ES-I3 (cell line): ENCODE measurements at regions not wholly inside any gene's neighbourhood (a gene's known extent, or its start where the extent isn't known, plus 50 kb on each side); places are given as distances from the start of the nearest gene placed in this dataset.
A peak's percentile ranks its signal among the peaks of the same experiment; 100 is the strongest.

Experiments
- H3K36me3 ChIP-seq: 2 replicates; pipeline ENCODE4 v1.6.1; 2013; ENCODE audit warnings: mild to moderate bottlenecking, low read length, control low read depth, moderate library complexity; ENCODE audit not compliant: insufficient read depth
- H3K4me1 ChIP-seq: 2 replicates; pipeline ENCODE4 v1.6.1; 2013; ENCODE audit warnings: mild to moderate bottlenecking, control low read depth, low read length; ENCODE audit not compliant: insufficient read depth
- H3K9ac ChIP-seq: 2 replicates; pipeline ENCODE4 v1.6.1; 2013; ENCODE audit warnings: low read depth, mild to moderate bottlenecking, low read length, moderate library complexity
- H3K9me3 ChIP-seq: 2 replicates; pipeline ENCODE4 v1.6.1; 2013; ENCODE audit warnings: mild to moderate bottlenecking, low read length, moderate library complexity; ENCODE audit not compliant: control insufficient read depth, insufficient read depth

DNA sequence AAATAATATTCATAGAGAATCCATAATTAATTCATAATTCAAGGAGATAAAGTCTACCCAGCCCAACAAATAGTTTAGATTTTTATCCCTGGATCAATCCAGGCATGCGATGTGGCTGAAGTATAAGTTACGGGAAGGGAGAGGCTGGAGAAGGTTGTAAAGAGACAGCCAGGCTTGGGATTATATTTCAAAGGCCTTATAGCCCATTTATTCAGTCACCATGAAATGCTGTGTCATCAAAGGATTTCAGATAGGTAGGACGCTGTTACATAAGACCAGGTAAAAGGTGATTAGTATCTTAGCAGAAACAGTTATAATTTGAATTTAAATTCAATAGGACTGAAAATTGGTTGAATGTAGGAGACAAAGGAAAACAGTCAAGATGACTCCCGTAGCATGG is 73.0 kb upstream of the NFKB1 start:
- H3K36me3 ChIP-seq: no peaks in the 10 kb centered on the region
- peaks cover 4% of the 10 kb centered on the region; the same call in 1 of the 2 replicates for H3K9me3 ChIP-seq
- H3K4me1 ChIP-seq: peaks cover 5% of the 10 kb centered on the region; the same call in 1 of the 2 replicates
- no peak overlapping the region for H3K9ac ChIP-seq

DNA sequence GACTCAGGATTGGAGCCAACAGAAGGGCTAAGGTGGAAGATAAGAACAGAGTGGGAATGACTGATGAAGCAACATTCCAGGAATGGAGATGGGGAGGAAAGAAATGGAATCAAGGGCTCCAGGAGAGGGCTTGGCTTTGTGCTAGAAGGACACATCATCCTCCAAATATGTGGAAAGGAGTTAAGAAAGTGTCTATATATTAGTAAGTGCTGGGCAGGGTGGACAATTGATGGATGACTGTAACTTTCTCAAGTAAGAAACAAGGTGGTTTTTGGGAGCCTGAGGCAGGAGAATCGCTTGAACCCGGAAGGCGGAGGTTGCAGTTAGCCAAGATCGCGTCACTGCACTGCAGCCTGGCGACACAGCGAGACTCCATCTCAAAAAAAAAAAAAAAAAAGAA is 71.6 kb upstream of the NFKB1 start:
- H3K9ac ChIP-seq: no peak overlapping the region
- peaks cover 5% of the 10 kb centered on the region; the same call in 1 of the 2 replicates for H3K4me1 ChIP-seq
- no peaks in the 10 kb centered on the region for H3K36me3 ChIP-seq
- H3K9me3 ChIP-seq: no peaks in the 10 kb centered on the region

DNA sequence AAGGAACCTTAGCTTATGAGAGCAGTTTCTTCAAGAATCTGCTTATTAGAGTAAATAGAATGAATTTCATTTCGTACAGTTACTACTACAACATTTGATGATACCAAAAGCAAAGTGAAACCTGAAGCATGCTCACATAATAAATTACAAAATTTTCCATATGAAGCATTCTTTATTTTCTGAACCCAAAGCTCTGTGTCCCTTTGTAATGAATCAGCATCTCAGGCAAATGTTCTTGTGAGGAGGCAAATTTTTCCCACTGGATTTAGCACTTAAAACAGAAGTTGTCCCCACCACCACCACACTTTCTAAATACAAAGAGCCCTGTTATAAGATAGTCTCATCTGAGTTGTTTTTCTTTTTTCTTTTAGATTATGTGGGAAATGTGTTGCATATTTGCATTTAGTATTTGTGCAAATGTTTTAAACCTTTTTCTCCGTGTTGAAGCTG is 70.7 kb upstream of the NFKB1 start:
- Histone ChIP-seq H3K9me3 (no peaks in the 10 kb centered on the region), H3K36me3 (no peaks in the 10 kb centered on the region), H3K4me1 (peaks cover 5% of the 10 kb centered on the region; the same call in 1 of the 2 replicates), H3K9ac (peak overlapping the region; percentile 58)

DNA sequence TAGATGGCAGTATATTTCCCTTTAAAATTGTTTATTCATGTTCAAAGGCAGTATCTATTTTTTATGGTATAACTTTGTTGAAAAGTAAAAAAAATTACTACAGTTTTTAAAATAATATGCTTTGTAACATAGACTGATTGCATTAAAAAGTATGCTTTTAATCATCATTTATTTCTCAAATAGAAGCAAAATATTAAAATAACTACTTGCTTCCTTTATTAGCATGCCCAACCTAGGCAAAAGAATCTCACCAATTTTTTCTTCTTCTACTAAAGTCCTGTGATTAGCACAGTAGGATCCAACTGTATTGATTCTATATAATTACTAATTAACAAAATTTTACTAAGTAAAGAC is 69.6 kb upstream of the NFKB1 start:
- H3K36me3 ChIP-seq: no peaks in the 10 kb centered on the region
- peaks cover 5% of the 10 kb centered on the region; the same call in 1 of the 2 replicates for H3K4me1 ChIP-seq
- H3K9ac ChIP-seq: peak overlapping the region; percentile 58
- H3K9me3 ChIP-seq: no peaks in the 10 kb centered on the region

DNA sequence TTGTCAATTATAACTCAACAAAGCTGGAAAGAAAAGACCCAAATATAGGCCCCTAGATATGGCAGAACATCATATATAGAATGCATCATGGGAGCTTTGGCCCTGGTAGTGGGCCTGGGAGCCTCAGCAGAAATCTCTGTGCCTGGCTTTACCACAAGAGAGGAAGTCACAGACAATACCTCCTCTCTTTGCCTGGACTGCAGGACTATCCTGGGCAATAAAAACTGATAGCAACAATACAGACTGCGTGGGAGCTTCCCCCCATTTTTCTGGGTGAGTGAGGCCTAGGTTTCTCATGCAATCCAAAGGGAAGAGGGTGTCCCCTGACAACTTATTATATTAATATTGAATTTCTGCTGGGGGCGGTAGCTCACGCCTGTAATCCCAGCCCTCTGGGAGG is 64.0 kb upstream of the NFKB1 start:
- H3K9ac ChIP-seq: no peak overlapping the region
- peaks cover 14% of the 10 kb centered on the region for H3K4me1 ChIP-seq
- no peaks in the 10 kb centered on the region for H3K36me3 ChIP-seq
- H3K9me3 ChIP-seq: no peaks in the 10 kb centered on the region

DNA sequence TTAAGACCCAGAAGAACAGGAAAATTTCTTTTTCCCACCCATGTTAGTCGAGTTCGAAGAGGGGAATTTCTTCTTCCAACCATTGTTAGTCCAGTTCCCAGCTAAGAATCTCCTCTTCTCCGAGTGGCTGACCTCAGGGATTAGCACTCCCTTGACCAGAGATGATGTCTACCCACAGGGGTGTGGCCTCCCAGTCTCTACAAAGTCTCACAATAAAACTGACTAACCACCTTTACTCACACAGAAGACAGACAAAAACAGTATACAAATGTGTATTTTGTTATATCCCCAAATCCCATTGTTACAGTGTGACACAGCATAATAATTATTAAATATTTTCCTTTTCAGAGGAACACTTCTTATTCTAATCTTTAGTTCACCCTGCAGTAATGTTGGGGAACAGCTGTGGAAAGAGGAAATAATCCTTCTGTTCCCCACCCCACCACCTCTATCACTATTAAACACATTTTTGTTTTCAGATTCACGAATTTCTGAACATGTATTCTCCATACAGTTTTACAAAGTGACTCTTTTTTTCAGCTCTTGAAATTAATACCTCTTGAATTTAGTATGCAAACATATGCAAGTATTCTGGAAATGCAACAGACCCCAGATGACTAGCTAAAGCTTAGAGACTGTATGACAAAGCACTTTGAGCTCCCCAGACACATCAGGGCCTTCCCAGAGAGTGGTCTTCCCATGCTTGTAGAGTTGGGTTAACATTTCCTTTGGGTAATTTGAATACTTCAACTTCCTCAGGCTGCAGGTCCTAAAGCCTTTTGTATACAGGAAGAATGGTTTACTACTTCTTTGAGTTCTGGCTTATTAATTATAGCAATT is 62.5 kb upstream of the NFKB1 start:
- no peak overlapping the region for H3K9ac ChIP-seq
- H3K9me3 ChIP-seq: no peaks in the 10 kb centered on the region
- no peaks in the 10 kb centered on the region for H3K36me3 ChIP-seq
- H3K4me1 ChIP-seq: peaks cover 14% of the 10 kb centered on the region

DNA sequence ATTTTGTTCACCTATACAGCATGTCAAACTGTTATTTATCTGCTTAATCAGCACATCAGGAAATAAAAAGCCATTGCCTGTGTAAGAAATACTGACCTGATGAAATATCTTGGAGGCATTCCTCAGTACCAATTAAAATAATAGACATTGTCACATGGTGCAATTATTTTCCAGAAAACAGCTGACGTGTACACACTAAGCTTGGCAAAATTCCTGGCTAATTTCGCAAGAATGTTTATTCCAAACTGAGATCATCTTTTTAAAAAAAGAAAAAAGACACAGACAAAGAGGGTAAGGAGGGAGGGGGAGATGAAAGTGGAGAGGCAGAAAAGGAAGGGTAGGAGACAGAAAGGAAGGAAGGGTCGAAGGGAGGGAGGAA is 61.9 kb upstream of the NFKB1 start:
- Histone ChIP-seq H3K4me1 (peaks cover 14% of the 10 kb centered on the region), H3K9me3 (no peaks in the 10 kb centered on the region), H3K9ac (no peak overlapping the region), H3K36me3 (no peaks in the 10 kb centered on the region)

DNA sequence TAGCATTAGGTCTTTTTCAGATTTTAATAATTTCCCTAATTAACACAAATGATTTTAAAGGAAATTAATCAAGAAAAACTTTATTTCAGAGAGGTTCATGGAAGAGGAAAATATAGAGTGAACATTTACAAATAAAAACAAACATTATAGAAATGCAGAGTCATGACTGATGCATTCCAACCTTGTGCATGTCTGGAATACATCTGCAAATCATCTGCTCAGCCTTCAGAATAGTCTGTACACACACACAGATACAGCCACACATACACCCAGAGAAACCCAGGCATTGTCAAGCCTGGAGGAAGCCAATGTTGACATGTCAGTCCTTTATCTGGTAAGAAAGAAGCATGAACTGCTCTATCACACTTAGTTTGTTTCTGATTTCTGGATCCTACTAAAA is 61.3 kb upstream of the NFKB1 start:
- Histone ChIP-seq H3K9ac (no peak overlapping the region), H3K36me3 (no peaks in the 10 kb centered on the region), H3K9me3 (no peaks in the 10 kb centered on the region), H3K4me1 (peaks cover 14% of the 10 kb centered on the region)

DNA sequence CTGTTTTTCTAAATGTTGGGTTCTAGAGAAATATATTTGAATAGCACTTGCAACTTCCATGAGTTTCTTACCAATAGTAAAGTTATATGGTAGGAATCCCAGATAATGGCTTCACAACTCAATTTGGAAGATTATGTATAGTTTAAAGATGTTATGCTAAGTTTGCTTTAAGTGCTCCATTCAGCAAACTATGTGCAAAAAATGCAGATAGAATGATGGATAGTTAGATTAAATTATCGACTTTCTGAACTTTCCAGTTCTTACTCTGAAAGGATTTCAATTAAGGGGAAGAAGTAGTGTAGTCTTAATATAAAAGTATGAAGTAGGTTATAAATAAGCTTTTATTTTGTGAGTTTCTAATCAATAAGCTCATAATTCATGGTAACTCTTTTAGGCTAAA is 60.7 kb upstream of the NFKB1 start:
- H3K4me1 ChIP-seq: peaks cover 14% of the 10 kb centered on the region
- H3K9me3 ChIP-seq: no peaks in the 10 kb centered on the region
- no peaks in the 10 kb centered on the region for H3K36me3 ChIP-seq
- H3K9ac ChIP-seq: no peak overlapping the region

DNA sequence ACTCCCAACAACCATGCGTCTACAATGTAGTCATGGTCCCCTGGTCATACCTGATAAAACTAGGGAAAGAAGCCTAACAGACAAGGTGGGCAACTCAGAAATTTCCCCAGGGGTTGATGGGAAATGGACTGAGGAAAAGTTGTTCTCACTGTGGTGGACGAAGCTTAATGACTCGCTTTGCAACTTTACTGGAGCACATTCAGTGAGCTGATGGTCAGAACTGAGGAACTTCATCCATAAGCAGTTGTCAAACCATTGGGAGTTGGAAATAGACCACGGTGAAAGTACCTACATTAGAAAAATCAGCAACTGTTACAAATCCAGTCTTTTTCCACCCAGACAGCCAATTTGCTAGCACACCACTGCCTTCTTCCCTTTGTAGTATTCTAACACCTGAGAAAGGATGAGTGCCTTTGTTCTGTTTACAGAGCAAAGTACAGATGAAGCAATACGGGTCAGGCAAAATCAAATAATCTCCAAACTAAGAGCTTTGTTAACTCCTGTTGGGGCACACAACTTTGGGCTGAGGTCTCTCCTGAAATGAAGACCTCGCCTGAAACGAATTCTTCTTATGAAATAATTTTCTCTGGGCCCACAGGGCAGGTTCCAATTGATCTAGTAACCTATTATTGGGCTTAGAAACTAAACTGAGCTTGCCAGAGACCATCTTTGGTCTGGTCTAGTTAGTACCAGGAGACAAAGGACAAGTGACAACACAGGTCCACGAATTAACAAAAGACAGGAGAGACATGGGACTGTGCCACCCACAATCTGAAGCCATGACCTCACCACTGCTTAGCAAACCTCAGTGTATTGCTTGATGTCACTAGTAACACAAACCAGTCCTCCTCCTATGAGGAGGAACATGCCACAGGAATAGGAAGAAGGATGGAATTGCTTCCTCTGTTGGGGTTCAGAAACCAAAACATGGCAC is 58.9 kb upstream of the NFKB1 start:
- Histone ChIP-seq H3K4me1 (peaks cover 14% of the 10 kb centered on the region), H3K9ac (no peak overlapping the region), H3K9me3 (no peaks in the 10 kb centered on the region), H3K36me3 (no peaks in the 10 kb centered on the region)

DNA sequence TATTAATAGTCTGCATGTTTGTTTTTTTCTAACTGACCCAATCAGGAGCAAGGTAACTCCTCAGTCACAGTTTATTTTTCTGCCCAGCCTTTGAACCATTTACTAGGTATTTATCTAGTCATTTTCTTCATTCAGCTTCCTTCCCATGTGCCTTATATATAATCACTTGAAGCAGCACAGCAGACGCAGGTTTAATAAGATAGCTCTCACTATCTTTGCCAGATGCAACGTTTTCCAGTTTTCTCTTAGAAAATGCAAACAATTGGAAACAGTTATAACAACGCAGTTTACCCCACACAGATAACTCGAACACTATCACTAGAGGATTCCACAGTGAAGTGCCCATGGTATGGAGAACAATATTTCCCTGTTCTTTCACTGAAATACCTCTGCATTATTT is 56.4 kb upstream of the NFKB1 start:
- Histone ChIP-seq H3K9ac (no peak overlapping the region), H3K36me3 (no peaks in the 10 kb centered on the region), H3K4me1 (peaks cover 4% of the 10 kb centered on the region; the same call in 1 of the 2 replicates), H3K9me3 (no peaks in the 10 kb centered on the region)

DNA sequence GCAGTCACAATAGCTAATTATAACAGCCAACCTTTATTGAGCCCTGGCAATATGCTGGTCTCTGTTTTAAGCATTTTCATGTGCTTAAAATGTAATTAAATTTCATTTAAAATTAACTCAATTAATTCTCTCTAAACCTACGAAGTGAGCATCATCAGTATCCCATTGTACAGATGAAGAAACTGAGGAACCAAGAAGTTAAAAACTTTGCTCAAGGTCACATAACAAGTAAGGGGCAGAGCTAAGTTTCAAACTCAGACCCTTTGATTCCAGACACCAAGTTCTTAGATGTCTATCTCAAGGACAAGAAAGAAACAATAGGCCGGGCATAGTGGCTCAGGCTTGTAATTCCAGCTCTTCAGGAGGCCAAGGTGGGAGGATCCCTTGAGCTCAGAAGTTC is 55.9 kb upstream of the NFKB1 start:
- Histone ChIP-seq H3K9me3 (no peaks in the 10 kb centered on the region), H3K36me3 (no peaks in the 10 kb centered on the region), H3K4me1 (peaks cover 4% of the 10 kb centered on the region; the same call in 1 of the 2 replicates), H3K9ac (no peak overlapping the region)

DNA sequence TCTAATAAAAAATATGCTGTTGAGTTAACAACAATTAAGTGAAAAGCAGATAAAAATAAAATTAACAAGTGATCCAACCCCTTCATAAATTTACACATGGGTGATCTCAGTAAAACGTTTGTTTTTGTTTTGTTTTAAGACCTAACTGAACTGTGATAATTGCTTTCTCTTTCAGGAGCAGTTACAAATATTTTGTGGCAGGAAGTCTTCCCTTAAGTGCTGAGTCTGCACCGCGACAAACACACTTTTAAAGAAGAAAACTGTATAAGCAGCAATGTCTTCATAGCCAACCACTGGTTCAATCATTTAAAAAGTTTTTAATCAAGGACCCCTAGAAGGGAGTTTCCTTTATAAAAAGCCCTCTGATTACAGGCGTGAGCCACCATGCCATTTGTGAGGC is 53.7 kb upstream of the NFKB1 start:
- Histone ChIP-seq H3K4me1 (peaks cover 4% of the 10 kb centered on the region; the same call in 1 of the 2 replicates), H3K9ac (no peak overlapping the region), H3K36me3 (no peaks in the 10 kb centered on the region), H3K9me3 (no peaks in the 10 kb centered on the region)

DNA sequence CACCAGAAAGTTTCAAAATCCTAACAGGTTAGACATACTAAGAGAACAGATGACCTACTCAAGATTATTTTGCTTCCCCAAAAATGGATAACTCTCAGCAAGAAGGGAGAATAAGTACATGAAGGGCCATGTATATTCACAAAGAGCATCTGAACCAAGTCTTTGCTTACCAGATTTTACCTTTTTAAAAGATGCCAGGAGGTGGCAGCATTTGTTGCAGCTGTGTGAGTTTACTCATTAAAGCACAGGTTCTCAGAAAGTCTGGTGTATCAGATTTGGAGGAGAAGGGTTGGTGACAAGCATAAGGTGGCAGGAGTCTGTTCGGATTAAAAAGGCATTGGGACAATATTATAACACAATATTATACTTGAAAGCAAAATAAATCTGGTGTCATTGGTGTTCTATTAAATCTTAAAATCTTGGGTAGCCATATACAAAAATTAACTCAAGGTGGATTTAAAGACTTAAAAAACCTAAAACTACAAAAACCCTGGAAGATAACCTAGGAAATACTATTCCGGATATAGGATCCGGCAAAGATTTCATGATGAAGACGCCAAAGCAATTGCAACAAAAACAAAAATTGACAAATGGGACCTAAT is 51.3 kb upstream of the NFKB1 start:
- Histone ChIP-seq H3K4me1 (peaks cover 4% of the 10 kb centered on the region; the same call in 1 of the 2 replicates), H3K36me3 (no peaks in the 10 kb centered on the region), H3K9ac (no peak overlapping the region), H3K9me3 (no peaks in the 10 kb centered on the region)
